ENCODE measurements at regions not wholly inside any gene's neighbourhood (a gene's known extent, or its start where the extent isn't known, plus 50 kb on each side); places are given as distances from the start of the nearest gene placed in this dataset.

DNA sequence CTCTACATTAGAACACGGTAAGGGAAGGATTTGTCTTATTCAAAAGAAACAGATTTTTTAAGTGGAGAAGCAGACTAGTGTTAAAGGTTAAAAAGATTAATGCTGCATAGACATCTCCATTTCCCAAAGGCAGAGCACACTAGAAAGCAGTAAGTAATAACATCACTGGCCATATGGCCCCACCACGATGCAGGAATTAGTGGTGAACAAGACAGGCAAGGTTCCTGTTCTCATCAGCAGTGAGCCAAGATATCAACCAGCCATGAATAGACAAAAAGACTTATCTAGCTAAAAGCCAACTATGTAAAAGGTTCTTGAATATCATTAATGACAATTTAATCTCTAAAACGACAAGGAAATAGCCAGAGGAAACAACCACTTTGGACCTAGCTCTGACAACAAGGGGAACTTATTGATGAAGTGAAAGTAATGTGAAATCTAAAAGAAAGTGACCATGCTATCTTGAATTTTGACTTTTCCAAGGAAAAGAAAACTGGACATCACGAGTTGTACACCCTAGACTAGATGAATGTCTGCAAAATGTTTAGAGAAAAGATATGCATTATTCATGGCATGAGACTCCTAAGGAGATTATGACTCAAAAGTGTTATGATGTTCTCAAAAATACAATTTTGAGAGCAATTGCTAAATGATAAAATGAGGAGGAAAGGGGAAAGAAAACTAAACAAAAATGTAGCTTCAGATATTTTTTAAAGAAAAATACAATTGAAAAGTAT is 157.9 kb upstream of the STXBP5 start:
- ATAC-seq (ENCODE audit: insufficient read depth, low FRiP score) (no peak), DNase-seq (no peak)
- TF ChIP-seq, protein P1, sequence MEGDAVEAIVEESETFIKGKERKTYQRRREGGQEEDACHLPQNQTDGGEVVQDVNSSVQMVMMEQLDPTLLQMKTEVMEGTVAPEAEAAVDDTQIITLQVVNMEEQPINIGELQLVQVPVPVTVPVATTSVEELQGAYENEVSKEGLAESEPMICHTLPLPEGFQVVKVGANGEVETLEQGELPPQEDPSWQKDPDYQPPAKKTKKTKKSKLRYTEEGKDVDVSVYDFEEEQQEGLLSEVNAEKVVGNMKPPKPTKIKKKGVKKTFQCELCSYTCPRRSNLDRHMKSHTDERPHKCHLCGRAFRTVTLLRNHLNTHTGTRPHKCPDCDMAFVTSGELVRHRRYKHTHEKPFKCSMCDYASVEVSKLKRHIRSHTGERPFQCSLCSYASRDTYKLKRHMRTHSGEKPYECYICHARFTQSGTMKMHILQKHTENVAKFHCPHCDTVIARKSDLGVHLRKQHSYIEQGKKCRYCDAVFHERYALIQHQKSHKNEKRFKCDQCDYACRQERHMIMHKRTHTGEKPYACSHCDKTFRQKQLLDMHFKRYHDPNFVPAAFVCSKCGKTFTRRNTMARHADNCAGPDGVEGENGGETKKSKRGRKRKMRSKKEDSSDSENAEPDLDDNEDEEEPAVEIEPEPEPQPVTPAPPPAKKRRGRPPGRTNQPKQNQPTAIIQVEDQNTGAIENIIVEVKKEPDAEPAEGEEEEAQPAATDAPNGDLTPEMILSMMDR (IDR thresholded peaks at IDR 0.05; ENCODE audit: control extremely low read depth, extremely low read depth) = no peak
- H3K36me3 ChIP-seq (ENCODE audit: control insufficient read depth in 4 of 4, insufficient read depth in 4 of 4, low read length in 4 of 4) = no peaks in the 10 kb centered on the region
- no peak overlapping the region for H3K9ac ChIP-seq (ENCODE audit: insufficient read depth in 1 of 2, low read length in 2 of 2)
- H3K4me3 ChIP-seq = no peak overlapping the region
- no peak overlapping the region for H3K27ac ChIP-seq (ENCODE audit: low read depth in 1 of 2, low read length in 1 of 2)
- WGBS, 2 donors = 54 to 56% methylated on average over 4 of the region's 4 CpGs
- H3K27me3 ChIP-seq (ENCODE audit: control insufficient read depth in 3 of 3, insufficient read depth in 3 of 3, low read length in 2 of 3) = no peaks in the 10 kb centered on the region
- peaks cover 0 to 6% (median 0%) of the 10 kb centered on the region in 4 donors for H3K9me3 ChIP-seq (ENCODE audit: control insufficient read depth in 4 of 4, insufficient read depth in 3 of 4, low read length in 3 of 4)
- no peaks in the 10 kb centered on the region for H3K4me1 ChIP-seq (ENCODE audit: control insufficient read depth in 5 of 5, insufficient read depth in 5 of 5, low read length in 5 of 5)

DNA sequence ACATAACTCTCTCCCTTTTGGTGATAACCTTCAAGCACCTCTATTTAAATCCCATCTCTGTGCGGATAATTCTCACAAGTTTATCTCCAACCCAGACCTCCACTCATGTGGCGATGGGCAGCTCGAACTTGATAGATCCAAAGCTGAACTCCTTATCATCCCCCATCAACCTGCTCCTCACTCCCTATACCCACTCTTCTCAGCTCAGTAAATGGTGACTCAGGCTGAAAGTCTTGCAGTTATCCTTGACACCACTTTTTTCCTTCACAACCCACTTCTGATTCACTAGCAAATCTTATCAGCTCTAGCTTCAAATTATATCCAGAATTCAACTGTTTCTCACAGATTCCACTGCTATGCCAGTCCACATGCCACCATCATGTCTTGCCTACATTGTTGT is 155.3 kb upstream of the STXBP5 start:
- Histone ChIP-seq H3K9me3 (ENCODE audit: control insufficient read depth in 4 of 4, insufficient read depth in 3 of 4, low read length in 3 of 4) (peaks cover 0 to 4% (median 0%) of the 10 kb centered on the region in 4 donors), H3K9ac (ENCODE audit: insufficient read depth in 1 of 2, low read length in 2 of 2) (no peak overlapping the region), H3K4me1 (ENCODE audit: control insufficient read depth in 5 of 5, insufficient read depth in 5 of 5, low read length in 5 of 5) (no peaks in the 10 kb centered on the region), H3K36me3 (ENCODE audit: control insufficient read depth in 4 of 4, insufficient read depth in 4 of 4, low read length in 4 of 4) (no peaks in the 10 kb centered on the region), H3K27me3 (ENCODE audit: control insufficient read depth in 3 of 3, insufficient read depth in 3 of 3, low read length in 2 of 3) (no peaks in the 10 kb centered on the region), H3K4me3 (no peak overlapping the region), H3K27ac (ENCODE audit: low read depth in 1 of 2, low read length in 1 of 2) (no peak overlapping the region)
- DNase-seq (no peak), ATAC-seq (ENCODE audit: insufficient read depth, low FRiP score) (no peak)
- 94 to 100% methylated on average over 3 of the region's 3 CpGs for WGBS, 2 donors
- TF ChIP-seq, protein P1 (IDR thresholded peaks at IDR 0.05; ENCODE audit: control extremely low read depth, extremely low read depth) = no peak

DNA sequence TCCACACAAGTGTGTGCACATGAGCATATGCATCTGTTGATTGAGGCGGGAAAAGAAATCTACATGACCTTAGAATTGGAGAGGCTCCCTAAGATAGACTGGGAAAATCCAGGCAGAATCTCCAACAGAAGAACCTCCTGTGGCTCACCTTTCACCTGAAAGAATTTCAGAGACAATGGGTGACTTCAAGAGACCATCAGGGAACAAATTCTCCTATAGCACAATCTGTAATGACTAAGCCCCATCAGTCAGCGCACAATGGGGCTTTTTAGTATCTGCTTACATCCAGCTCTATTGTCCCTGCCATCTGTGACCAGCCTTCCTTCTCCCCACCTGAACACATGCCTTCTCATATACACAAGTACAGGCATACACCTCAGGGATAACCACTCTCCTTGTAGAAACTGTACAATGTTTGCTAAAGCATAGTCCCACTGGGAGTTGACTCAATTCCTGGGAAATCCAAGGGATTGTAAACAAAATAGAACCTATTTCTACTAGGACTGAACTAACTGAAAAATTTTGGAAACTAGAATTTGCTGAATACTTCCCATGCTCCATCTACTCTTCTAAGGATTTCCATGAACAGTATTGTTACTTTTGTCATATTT is 150.8 kb upstream of the STXBP5 start:
- Histone ChIP-seq H3K36me3 (ENCODE audit: control insufficient read depth in 4 of 4, insufficient read depth in 4 of 4, low read length in 4 of 4) (no peaks in the 10 kb centered on the region), H3K27me3 (ENCODE audit: control insufficient read depth in 3 of 3, insufficient read depth in 3 of 3, low read length in 2 of 3) (no peaks in the 10 kb centered on the region), H3K27ac (ENCODE audit: low read depth in 1 of 2, low read length in 1 of 2) (no peak overlapping the region), H3K9ac (ENCODE audit: insufficient read depth in 1 of 2, low read length in 2 of 2) (no peak overlapping the region), H3K4me1 (ENCODE audit: control insufficient read depth in 5 of 5, insufficient read depth in 5 of 5, low read length in 5 of 5) (no peaks in the 10 kb centered on the region), H3K4me3 (no peak overlapping the region), H3K9me3 (ENCODE audit: control insufficient read depth in 4 of 4, insufficient read depth in 3 of 4, low read length in 3 of 4) (no peaks in the 10 kb centered on the region)
- DNase-seq (no peak), ATAC-seq (ENCODE audit: insufficient read depth, low FRiP score) (no peak)
- WGBS, 2 donors = 96% methylated on average over 2 of the region's 2 CpGs
- TF ChIP-seq, protein P1 (IDR thresholded peaks at IDR 0.05; ENCODE audit: control extremely low read depth, extremely low read depth) = no peak

All from lung (tissue), 11 donors.